Lung (tissue), 11 donors: ENCODE measurements at regions not wholly inside any gene's neighbourhood (a gene's known extent, or its start where the extent isn't known, plus 50 kb on each side); places are given as distances from the start of the nearest gene placed in this dataset.

ENCODE experiments used
- ATAC-seq: fragments of 200-7000 bp; cut with Tn5 transposase; one replicate; pipeline ENCODE4 v1.9.1; 2020; ENCODE audit warnings: moderate number of reproducible peaks; ENCODE audit not compliant: insufficient read depth, low FRiP score
- DNase-seq, 3 donors: peaks; one replicate each; pipeline ENCODE4 v3.0.0-alpha.2; 2013 to 2017
- H3K27ac ChIP-seq, 2 donors: one replicate each; pipeline ENCODE4 v1.5.1; 2013; ENCODE audit warnings: mild to moderate bottlenecking in 2 of 2, moderate library complexity in 2 of 2, control low read depth in 1 of 2, inconsistent platforms in 1 of 2, low read depth in 1 of 2, low read length in 1 of 2
- H3K27me3 ChIP-seq, 3 donors: one replicate each; pipeline ENCODE4 v1.5.1; 2013; ENCODE audit warnings: low read length in 2 of 3; ENCODE audit not compliant: control insufficient read depth in 3 of 3, insufficient read depth in 3 of 3
- H3K36me3 ChIP-seq, 4 donors: one replicate each; pipeline ENCODE4 v1.5.1; 2013; ENCODE audit warnings: low read length in 4 of 4, mild to moderate bottlenecking in 1 of 4, moderate library complexity in 1 of 4; ENCODE audit not compliant: control insufficient read depth in 4 of 4, insufficient read depth in 4 of 4
- H3K4me1 ChIP-seq, 5 donors: one replicate each; pipeline ENCODE4 v1.5.1; 2013; ENCODE audit warnings: low read length in 5 of 5, mild to moderate bottlenecking in 2 of 5, moderate library complexity in 1 of 5; ENCODE audit not compliant: control insufficient read depth in 5 of 5, insufficient read depth in 5 of 5
- H3K4me3 ChIP-seq: one replicate; pipeline ENCODE4 v1.5.1; 2013; ENCODE audit warnings: mild to moderate bottlenecking, control low read depth, moderate library complexity
- H3K9ac ChIP-seq, 2 donors: one replicate each; pipeline ENCODE4 v1.5.1; 2013; ENCODE audit warnings: low read length in 2 of 2, control low read depth in 1 of 2; ENCODE audit not compliant: insufficient read depth in 1 of 2
- H3K9me3 ChIP-seq, 4 donors: one replicate each; pipeline ENCODE4 v1.5.1; 2013; ENCODE audit warnings: low read length in 3 of 4, mild to moderate bottlenecking in 1 of 4, moderate library complexity in 1 of 4; ENCODE audit not compliant: control insufficient read depth in 4 of 4, insufficient read depth in 3 of 4
- CTCF ChIP-seq: IDR thresholded peaks from 2 replicates; pipeline ENCODE4 v1.5.1; 2012; ENCODE audit warnings: mild to moderate bottlenecking; ENCODE audit errors: control extremely low read depth, extremely low read depth
- WGBS, 2 donors: extraction: QIAGEN DNeasy Blood & Tissue Kit; methylation state at CpG; one replicate each; pipeline ENCODE4 v1.1.7; 2013; 5-methylcytosine and 5-hydroxymethylcytosine counted together
- donor health status: control.
- donor health status: control.
- donor health status: Bipolar disorder and iron deficiency.
- donor health status: healthy.
- donor health status: DM: yes; HTN: yes; CAD: no.

GRCh38 chr2:54047658-54048057 lies 67.8 kb upstream of the ACYP2 start:
- TF ChIP-seq CTCF, result no peak
- Histone ChIP-seq H3K9me3 (no peaks in the 10 kb centered on the region), H3K27ac (no peak overlapping the region), H3K27me3 (no peaks in the 10 kb centered on the region), H3K4me1 (no peaks in the 10 kb centered on the region), H3K36me3 (peaks cover 2 to 9% (median 7%) of the 10 kb centered on the region in 4 donors), H3K9ac (no peak overlapping the region), H3K4me3 (no peak overlapping the region)
- 81 to 96% methylated on average over 3 of the region's 3 CpGs for WGBS, 2 donors
- ATAC-seq (no peak), DNase-seq (no peak)

DNA sequence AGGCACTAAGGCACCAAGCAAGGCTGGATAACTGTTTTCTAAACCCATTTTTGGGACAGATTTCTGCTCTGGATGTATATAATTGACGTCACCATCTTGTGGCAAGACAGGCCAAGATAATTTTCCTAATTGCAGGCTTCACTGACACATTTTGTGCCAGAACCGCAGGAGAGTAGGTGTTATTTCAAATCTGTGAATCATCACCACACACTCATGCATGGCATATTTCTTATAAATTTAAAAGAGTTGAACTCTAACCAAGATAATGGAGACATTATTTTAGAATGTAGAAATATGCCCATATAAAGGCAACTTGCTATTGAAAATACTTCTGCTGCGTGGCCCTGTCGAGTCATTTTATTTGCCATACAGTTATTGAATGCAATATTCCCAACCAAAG lies 68.3 kb upstream of the ACYP2 start:
- WGBS, 2 donors, result 92 to 98% methylated on average over 4 of the region's 4 CpGs
- H3K36me3 ChIP-seq, result peaks cover 2 to 9% (median 7%) of the 10 kb centered on the region in 4 donors
- H3K4me3 ChIP-seq, result no peak overlapping the region
- DNase-seq, result no peak
- H3K9ac ChIP-seq, result no peak overlapping the region
- H3K4me1 ChIP-seq, result no peaks in the 10 kb centered on the region
- ATAC-seq, result no peak
- H3K9me3 ChIP-seq, result no peaks in the 10 kb centered on the region
- no peaks in the 10 kb centered on the region for H3K27me3 ChIP-seq
- H3K27ac ChIP-seq, result no peak overlapping the region
- TF ChIP-seq CTCF, result no peak

DNA sequence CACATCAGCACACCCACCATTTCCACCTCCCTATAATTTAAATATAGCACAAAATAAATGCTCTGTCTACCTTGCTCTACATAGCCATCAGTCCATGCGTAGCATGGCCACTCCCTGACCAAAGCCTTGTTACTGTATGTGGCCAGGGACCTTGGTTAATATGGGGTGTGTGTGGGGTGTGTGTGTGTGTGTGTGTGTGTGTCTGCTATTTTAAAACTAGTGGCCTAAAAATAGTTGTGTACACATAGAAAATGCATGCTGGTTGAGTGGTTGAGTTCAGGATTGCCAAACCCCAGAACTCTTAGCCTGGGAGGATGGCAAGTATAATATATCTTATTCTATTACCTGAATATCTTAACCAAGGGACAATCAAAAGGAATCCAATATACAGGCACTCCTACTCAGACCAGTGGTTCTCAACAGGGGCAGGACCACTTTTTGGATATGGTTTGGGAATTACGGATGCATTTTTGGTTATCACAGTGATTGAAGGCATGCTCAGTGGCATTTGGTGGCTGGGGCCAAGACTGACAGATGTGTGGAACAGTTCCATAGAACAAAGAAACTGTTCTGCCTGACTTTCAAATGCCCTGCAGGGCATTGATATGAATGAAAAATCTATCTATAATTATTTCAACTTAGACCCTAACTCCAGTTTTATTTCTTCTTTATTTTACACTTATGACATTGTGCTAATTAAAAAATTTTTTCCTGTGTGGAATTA lies 72.3 kb upstream of the PSME4 start:
- 87 to 98% methylated on average over 2 of the region's 2 CpGs for WGBS, 2 donors

More for the DNA sequence above, 72.3 kb upstream of the PSME4 start:
- no peaks in the 10 kb centered on the region for H3K9me3 ChIP-seq
- peaks cover 0 to 6% (median under 1%) of the 10 kb centered on the region in 4 donors for H3K36me3 ChIP-seq
- no peak overlapping the region for H3K4me3 ChIP-seq
- no peaks in the 10 kb centered on the region for H3K27me3 ChIP-seq
- DNase-seq (no peak), ATAC-seq (no peak)
- no peak overlapping the region for H3K9ac ChIP-seq
- no peak for TF ChIP-seq CTCF
- H3K4me1 ChIP-seq, result no peaks in the 10 kb centered on the region
- H3K27ac ChIP-seq, result peak overlapping the region in 1 of 2 donors; percentile 57
